Endodermal cell (in vitro differentiated cells): ENCODE measurements at regions not wholly inside any gene's neighbourhood (a gene's known extent, or its start where the extent isn't known, plus 50 kb on each side); places are given as distances from the start of the nearest gene placed in this dataset.

ENCODE experiments used
- DNase-seq: peaks from one replicate; pipeline ENCODE4 v3.0.0-alpha.2; 2017
- H3K27ac ChIP-seq: 2 replicates; pipeline ENCODE4 v1.5.1; 2013; ENCODE audit warnings: mild to moderate bottlenecking, low read depth, low read length, moderate library complexity
- H3K27me3 ChIP-seq: 2 replicates; pipeline ENCODE4 v1.6.1; 2013; ENCODE audit warnings: mild to moderate bottlenecking, low read length, moderate library complexity; ENCODE audit not compliant: insufficient read depth, control insufficient read depth, poor library complexity, severe bottlenecking
- H3K36me3 ChIP-seq: 2 replicates; pipeline ENCODE4 v1.7.0; 2013; ENCODE audit warnings: mild to moderate bottlenecking, low read length, moderate library complexity; ENCODE audit not compliant: control insufficient read depth, insufficient read depth
- H3K4me1 ChIP-seq: one replicate; pipeline ENCODE4 v1.7.0; 2013; ENCODE audit warnings: low read length; ENCODE audit not compliant: control insufficient read depth, insufficient read depth
- H3K4me3 ChIP-seq: 2 replicates; pipeline ENCODE4 v1.5.1; 2013; ENCODE audit warnings: mild to moderate bottlenecking, low read length, moderate library complexity
- H3K9ac ChIP-seq: 2 replicates; pipeline ENCODE4 v1.6.1; 2013; ENCODE audit warnings: mild to moderate bottlenecking, low read length, moderate library complexity; ENCODE audit not compliant: poor library complexity, severe bottlenecking; ENCODE audit errors: extremely low read depth
- H3K9me3 ChIP-seq: 2 replicates; pipeline ENCODE4 v1.6.1; 2013; ENCODE audit warnings: mild to moderate bottlenecking, low read length, moderate library complexity; ENCODE audit not compliant: control insufficient read depth
- H3K27ac Mint-ChIP-seq: 2 replicates; pipeline ENCODE4 v1.8.0; 2020; ENCODE audit warnings: mixed read lengths
- H3K27me3 Mint-ChIP-seq: 2 replicates; pipeline ENCODE4 v1.8.0; 2021; ENCODE audit warnings: mild to moderate bottlenecking, mixed read lengths; ENCODE audit not compliant: insufficient read depth
- H3K36me3 Mint-ChIP-seq: 2 replicates; pipeline ENCODE4 v1.8.0; 2020; ENCODE audit warnings: low read depth, mixed read lengths
- H3K4me1 Mint-ChIP-seq: 2 replicates; pipeline ENCODE4 v1.8.0; 2020; ENCODE audit warnings: mixed read lengths
- H3K4me3 Mint-ChIP-seq: 2 replicates; pipeline ENCODE4 v1.8.0; 2020; ENCODE audit warnings: mild to moderate bottlenecking, moderate library complexity, mixed read lengths
- H3K9me3 Mint-ChIP-seq: 2 replicates; pipeline ENCODE4 v1.8.0; 2020; ENCODE audit warnings: mild to moderate bottlenecking, mixed read lengths
- WGBS, 2 experiments: methylation state at CpG; one replicate each; pipeline versions ENCODE4 v1.1.5 to v1.1.7; 2013; ENCODE audit warnings: missing lambda C conversion rate in 2 of 2, mixed read lengths in 1 of 2; ENCODE audit not compliant: insufficient coverage in 1 of 2, insufficient read length in 1 of 2; 5-methylcytosine and 5-hydroxymethylcytosine counted together
- TF ChIP-seq, protein P1 (sequence below): fragments of 200-600 bp; sonication (generic); conservative IDR thresholded peaks from 2 replicates; pipeline ENCODE4 v1.5.0; 2021; ENCODE audit warnings: antibody characterized with exemption, mild to moderate bottlenecking

DNA sequence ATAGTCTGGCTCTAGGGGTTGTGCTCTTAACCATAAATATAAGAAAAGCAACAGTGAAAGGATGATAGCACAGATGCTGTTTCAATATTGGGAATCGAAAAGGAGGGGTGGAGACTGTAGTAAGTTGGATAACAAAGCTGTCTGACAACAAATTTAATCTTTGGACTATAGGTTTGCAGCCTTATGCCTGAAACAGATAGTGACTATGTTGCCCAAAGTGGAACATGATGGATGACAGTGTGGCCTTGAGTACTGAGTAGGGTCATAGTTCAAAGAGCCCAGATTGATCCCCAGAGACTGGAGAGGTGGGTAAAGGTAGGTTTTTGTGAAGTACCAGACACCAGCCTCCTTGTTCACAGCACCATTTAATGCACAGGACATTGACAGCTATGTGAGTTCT is 144.0 kb upstream of the PALMD start:
- H3K27ac Mint-ChIP-seq, result no peak overlapping the region
- TF ChIP-seq, protein P1, sequence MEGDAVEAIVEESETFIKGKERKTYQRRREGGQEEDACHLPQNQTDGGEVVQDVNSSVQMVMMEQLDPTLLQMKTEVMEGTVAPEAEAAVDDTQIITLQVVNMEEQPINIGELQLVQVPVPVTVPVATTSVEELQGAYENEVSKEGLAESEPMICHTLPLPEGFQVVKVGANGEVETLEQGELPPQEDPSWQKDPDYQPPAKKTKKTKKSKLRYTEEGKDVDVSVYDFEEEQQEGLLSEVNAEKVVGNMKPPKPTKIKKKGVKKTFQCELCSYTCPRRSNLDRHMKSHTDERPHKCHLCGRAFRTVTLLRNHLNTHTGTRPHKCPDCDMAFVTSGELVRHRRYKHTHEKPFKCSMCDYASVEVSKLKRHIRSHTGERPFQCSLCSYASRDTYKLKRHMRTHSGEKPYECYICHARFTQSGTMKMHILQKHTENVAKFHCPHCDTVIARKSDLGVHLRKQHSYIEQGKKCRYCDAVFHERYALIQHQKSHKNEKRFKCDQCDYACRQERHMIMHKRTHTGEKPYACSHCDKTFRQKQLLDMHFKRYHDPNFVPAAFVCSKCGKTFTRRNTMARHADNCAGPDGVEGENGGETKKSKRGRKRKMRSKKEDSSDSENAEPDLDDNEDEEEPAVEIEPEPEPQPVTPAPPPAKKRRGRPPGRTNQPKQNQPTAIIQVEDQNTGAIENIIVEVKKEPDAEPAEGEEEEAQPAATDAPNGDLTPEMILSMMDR, result no peak
- Histone ChIP-seq H3K9ac (no peak overlapping the region), H3K9me3 (peaks cover under 1% of the 10 kb centered on the region), H3K4me3 (no peak overlapping the region), H3K27me3 (no peaks in the 10 kb centered on the region), H3K4me1 (no peaks in the 10 kb centered on the region), H3K27ac (no peak overlapping the region), H3K36me3 (no peaks in the 10 kb centered on the region)
- 93 to 100% methylated on average over 1 of the region's 1 CpG for WGBS, 2 experiments
- no peak overlapping the region for H3K4me3 Mint-ChIP-seq
- H3K4me1 Mint-ChIP-seq, result peaks cover 9% of the 10 kb centered on the region
- no peak for DNase-seq
- H3K36me3 Mint-ChIP-seq, result peaks cover 2% of the 10 kb centered on the region
- peaks cover 10% of the 10 kb centered on the region for H3K9me3 Mint-ChIP-seq
- no peaks in the 10 kb centered on the region for H3K27me3 Mint-ChIP-seq

DNA sequence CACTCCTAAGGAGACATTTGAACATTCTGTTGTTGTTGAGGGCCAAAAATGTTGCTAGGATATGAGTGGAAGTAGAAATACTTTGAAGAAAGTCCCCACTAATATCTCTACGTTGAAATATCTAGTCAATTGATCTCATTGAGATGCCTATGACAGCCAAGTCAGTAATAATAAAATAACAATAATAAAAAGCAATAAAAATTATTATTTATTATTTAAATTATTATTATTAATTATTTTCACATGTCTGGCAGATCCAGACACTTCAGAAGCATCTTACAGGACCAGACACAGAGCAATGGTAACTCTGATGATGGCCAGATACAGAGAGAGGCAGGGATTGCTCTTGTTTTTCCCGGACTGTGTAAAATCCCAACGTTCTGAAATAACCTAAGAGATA is 143.5 kb upstream of the PALMD start:
- Mint-ChIP-seq H3K4me3 (no peak overlapping the region), H3K9me3 (peaks cover 14% of the 10 kb centered on the region), H3K27me3 (peaks cover 2% of the 10 kb centered on the region), H3K36me3 (peaks cover 5% of the 10 kb centered on the region), H3K27ac (no peak overlapping the region), H3K4me1 (peaks cover 9% of the 10 kb centered on the region)
- no peak overlapping the region for H3K9ac ChIP-seq
- no peak overlapping the region for H3K4me3 ChIP-seq
- H3K4me1 ChIP-seq, result no peaks in the 10 kb centered on the region
- no peaks in the 10 kb centered on the region for H3K27me3 ChIP-seq
- WGBS, 2 experiments, result 97 to 100% methylated on average over 2 of the region's 3 CpGs
- no peak overlapping the region for H3K27ac ChIP-seq
- no peak for DNase-seq
- no peaks in the 10 kb centered on the region for H3K36me3 ChIP-seq
- H3K9me3 ChIP-seq, result peaks cover 5% of the 10 kb centered on the region
- TF ChIP-seq, protein P1, result no peak

DNA sequence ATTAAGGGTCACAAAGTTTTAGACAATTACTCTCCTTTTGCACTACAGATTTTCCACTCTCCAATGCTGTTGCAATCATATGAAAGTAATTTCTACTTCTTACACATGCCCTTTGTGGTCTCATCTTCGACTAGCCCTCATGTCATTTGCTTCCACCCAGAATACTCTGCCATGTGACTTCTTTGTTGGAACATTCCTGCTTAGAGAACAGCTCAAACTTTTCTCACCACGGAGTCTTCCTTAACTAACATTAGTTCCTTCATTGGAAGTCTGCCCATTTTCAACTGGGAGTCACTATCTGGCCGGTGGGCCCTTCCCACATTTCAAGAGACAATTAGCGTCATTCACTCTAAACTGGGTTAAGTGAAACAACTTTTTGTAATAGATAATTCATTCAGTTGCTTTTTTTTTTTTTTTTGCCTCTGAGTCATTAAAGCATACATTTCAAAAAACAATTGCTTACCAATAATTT is 142.6 kb upstream of the PALMD start:
- peaks cover 5% of the 10 kb centered on the region for H3K9me3 ChIP-seq
- H3K4me1 ChIP-seq, result no peaks in the 10 kb centered on the region
- Mint-ChIP-seq H3K9me3 (peaks cover 23% of the 10 kb centered on the region), H3K36me3 (peaks cover 5% of the 10 kb centered on the region), H3K4me1 (peaks cover 9% of the 10 kb centered on the region), H3K27me3 (peaks cover 2% of the 10 kb centered on the region), H3K4me3 (no peak overlapping the region), H3K27ac (no peak overlapping the region)
- WGBS, 2 experiments, result 92 to 100% methylated on average over 2 to 4 of the region's 4 CpGs
- TF ChIP-seq, protein P1, result no peak
- H3K4me3 ChIP-seq, result no peak overlapping the region
- no peak overlapping the region for H3K27ac ChIP-seq
- H3K27me3 ChIP-seq, result no peaks in the 10 kb centered on the region
- H3K36me3 ChIP-seq, result no peaks in the 10 kb centered on the region
- H3K9ac ChIP-seq, result no peak overlapping the region
- DNase-seq, result no peak
